ENCODE measurements at regions not wholly inside any gene's neighbourhood (a gene's known extent, or its start where the extent isn't known, plus 50 kb on each side); places are given as distances from the start of the nearest gene placed in this dataset.

GRCh38 chr20:12076200-12076599, 158.5 kb downstream of the BTBD3 start:
- Histone ChIP-seq H3K4me2 (no peak overlapping the region), H3K4me3 (no peak overlapping the region), H4K20me1 (ENCODE audit: insufficient read depth, poor library complexity, severe bottlenecking) (no peaks in the 10 kb centered on the region), H2AFZ (no peak overlapping the region), H3K27ac (no peak overlapping the region), H3K79me2 (no peaks in the 10 kb centered on the region), H3K27me3 (no peaks in the 10 kb centered on the region), H3K9me2 (replicated peaks; ENCODE audit: insufficient read depth) (no peaks in the 10 kb centered on the region), H3K9me3 (ENCODE audit: low read depth) (no peaks in the 10 kb centered on the region), H3K4me1 (ENCODE audit: insufficient read depth) (no peaks in the 10 kb centered on the region), H3K36me3 (replicated peaks; ENCODE audit: insufficient read depth, low read depth) (no peaks in the 10 kb centered on the region)
- DNase-seq (ENCODE audit: low spot score): no peak
- TF ChIP-seq EZH2 (IDR thresholded peaks at IDR 0.05; ENCODE audit: borderline replicate concordance): no peak
- no peak for TF ChIP-seq CTCF (IDR thresholded peaks at IDR 0.05; ENCODE audit: poor library complexity)
- no peak for TF ChIP-seq EZH2phosphoT487 (IDR thresholded peaks at IDR 0.05; ENCODE audit: low read depth, severe bottlenecking, unreplicated experiment)
- 85% methylated on average over 3 of the region's 3 CpGs for WGBS (ENCODE audit: low lambda C conversion rate, missing lambda C conversion rate)

- Histone ChIP-seq H3K36me3 (replicated peaks; ENCODE audit: insufficient read depth, low read depth) (no peaks in the 10 kb centered on the region), H3K4me3 (no peak overlapping the region), H3K9me3 (ENCODE audit: low read depth) (no peaks in the 10 kb centered on the region), H3K27ac (no peak overlapping the region), H3K79me2 (no peaks in the 10 kb centered on the region), H3K9me2 (replicated peaks; ENCODE audit: insufficient read depth) (no peaks in the 10 kb centered on the region), H3K4me1 (ENCODE audit: insufficient read depth) (no peaks in the 10 kb centered on the region), H2AFZ (no peak overlapping the region), H3K27me3 (no peaks in the 10 kb centered on the region), H3K4me2 (no peak overlapping the region), H4K20me1 (ENCODE audit: insufficient read depth, poor library complexity, severe bottlenecking) (no peaks in the 10 kb centered on the region)
- WGBS (ENCODE audit: low lambda C conversion rate, missing lambda C conversion rate): 89% methylated on average over 7 of the region's 7 CpGs
- TF ChIP-seq EZH2 (IDR thresholded peaks at IDR 0.05; ENCODE audit: borderline replicate concordance): no peak
- TF ChIP-seq EZH2phosphoT487 (IDR thresholded peaks at IDR 0.05; ENCODE audit: low read depth, severe bottlenecking, unreplicated experiment): no peak
- TF ChIP-seq CTCF (IDR thresholded peaks at IDR 0.05; ENCODE audit: poor library complexity): no peak
- DNase-seq (ENCODE audit: low spot score): no peak
Measured at GRCh38 chr20:12077875-12078274, 160.2 kb downstream of the BTBD3 start.

GRCh38 chr20:12079490-12079889, 161.8 kb downstream of the BTBD3 start:
- Histone ChIP-seq H3K27ac (no peak overlapping the region), H3K9me3 (ENCODE audit: low read depth) (no peaks in the 10 kb centered on the region), H3K27me3 (no peaks in the 10 kb centered on the region), H3K4me1 (ENCODE audit: insufficient read depth) (no peaks in the 10 kb centered on the region), H3K4me2 (no peak overlapping the region), H2AFZ (no peak overlapping the region), H3K36me3 (replicated peaks; ENCODE audit: insufficient read depth, low read depth) (no peaks in the 10 kb centered on the region), H3K9me2 (replicated peaks; ENCODE audit: insufficient read depth) (no peaks in the 10 kb centered on the region), H3K4me3 (no peak overlapping the region), H3K79me2 (no peaks in the 10 kb centered on the region), H4K20me1 (ENCODE audit: insufficient read depth, poor library complexity, severe bottlenecking) (no peaks in the 10 kb centered on the region)
- no peak for TF ChIP-seq CTCF (IDR thresholded peaks at IDR 0.05; ENCODE audit: poor library complexity)
- 97% methylated on average over 4 of the region's 4 CpGs for WGBS (ENCODE audit: low lambda C conversion rate, missing lambda C conversion rate)
- DNase-seq (ENCODE audit: low spot score): no peak

GRCh38 chr20:12083269-12083668, 165.6 kb downstream of the BTBD3 start:
- Histone ChIP-seq H3K4me1 (ENCODE audit: insufficient read depth) (no peaks in the 10 kb centered on the region), H3K4me2 (no peak overlapping the region), H3K27me3 (no peaks in the 10 kb centered on the region), H3K27ac (no peak overlapping the region), H3K36me3 (replicated peaks; ENCODE audit: insufficient read depth, low read depth) (no peaks in the 10 kb centered on the region), H2AFZ (no peak overlapping the region), H4K20me1 (ENCODE audit: insufficient read depth, poor library complexity, severe bottlenecking) (no peaks in the 10 kb centered on the region), H3K79me2 (no peaks in the 10 kb centered on the region), H3K9me2 (replicated peaks; ENCODE audit: insufficient read depth) (no peaks in the 10 kb centered on the region), H3K9me3 (ENCODE audit: low read depth) (no peaks in the 10 kb centered on the region), H3K4me3 (no peak overlapping the region)
- WGBS (ENCODE audit: low lambda C conversion rate, missing lambda C conversion rate): 94% methylated on average over 2 of the region's 2 CpGs
- TF ChIP-seq EZH2 (IDR thresholded peaks at IDR 0.05; ENCODE audit: borderline replicate concordance): no peak
- TF ChIP-seq CTCF (IDR thresholded peaks at IDR 0.05; ENCODE audit: poor library complexity): no peak
- TF ChIP-seq EZH2phosphoT487 (IDR thresholded peaks at IDR 0.05; ENCODE audit: low read depth, severe bottlenecking, unreplicated experiment): no peak
- DNase-seq (ENCODE audit: low spot score): no peak

Data from hepatocyte (in vitro differentiated cells).